ENCODE measurements at regions not wholly inside any gene's neighbourhood (a gene's known extent, or its start where the extent isn't known, plus 50 kb on each side); places are given as distances from the start of the nearest gene placed in this dataset.

GRCh38 chr3:30542897-30543296, 63.5 kb upstream of the TGFBR2 start:
- H3K27me3 ChIP-seq (ENCODE audit: control insufficient read depth, insufficient read depth, low read length), result no peaks in the 10 kb centered on the region
- H4K20me1 ChIP-seq (ENCODE audit: control insufficient read depth, extremely low read depth, insufficient read depth, low read length), result no peaks in the 10 kb centered on the region
- no peak overlapping the region for H2AFZ ChIP-seq (ENCODE audit: low read length)
- no peaks in the 10 kb centered on the region for H3K79me2 ChIP-seq (ENCODE audit: control insufficient read depth, insufficient read depth, low read length)
- H3K4me1 ChIP-seq (ENCODE audit: control insufficient read depth, extremely low read depth, insufficient read depth, low read length), result peaks cover 8% of the 10 kb centered on the region
- no peak overlapping the region for H3K9ac ChIP-seq (ENCODE audit: insufficient read depth, low read length)
- no peak overlapping the region for H3K27ac ChIP-seq (ENCODE audit: insufficient read depth, low read length)
- DNase-seq (ENCODE audit: low read depth in 2 of 2), result no peak
- H3K36me3 ChIP-seq (ENCODE audit: control insufficient read depth, insufficient read depth, low read length), result no peaks in the 10 kb centered on the region
- H3K9me3 ChIP-seq (ENCODE audit: control insufficient read depth, insufficient read depth, low read depth, low read length), result no peaks in the 10 kb centered on the region
- H3K4me3 ChIP-seq (replicated peaks in 1 of 4; ENCODE audit: control extremely low read depth in 1 of 4, insufficient read depth in 1 of 4, low read depth in 3 of 4, low read length in 4 of 4), result no peak overlapping the region
- no peak overlapping the region for H3K4me2 ChIP-seq (ENCODE audit: extremely low read depth, insufficient read depth, low read length)
- no peak for TF ChIP-seq CTCF (conservative IDR thresholded peaks at IDR 0.05 in 1 of 2, IDR thresholded peaks at IDR 0.05 in 1 of 2; ENCODE audit: low read depth in 1 of 2, low read length in 2 of 2)
- TF ChIP-seq EZH2 (IDR thresholded peaks at IDR 0.05; ENCODE audit: low read length, missing control alignments), result no peak

- Histone ChIP-seq H2AFZ (ENCODE audit: low read length) (no peak overlapping the region), H3K9me3 (ENCODE audit: control insufficient read depth, insufficient read depth, low read depth, low read length) (no peaks in the 10 kb centered on the region), H3K4me2 (ENCODE audit: extremely low read depth, insufficient read depth, low read length) (peak overlapping the region; percentile 27)
These were observed 61.6 kb upstream of the TGFBR2 start for GRCh38 chr3:30544812-30545211.

GRCh38 chr3:30546934-30547333, 59.5 kb upstream of the TGFBR2 start:
- H3K4me3 ChIP-seq (replicated peaks in 1 of 4; ENCODE audit: control extremely low read depth in 1 of 4, insufficient read depth in 1 of 4, low read depth in 3 of 4, low read length in 4 of 4), result no peak overlapping the region
- TF ChIP-seq CTCF (conservative IDR thresholded peaks at IDR 0.05 in 1 of 2, IDR thresholded peaks at IDR 0.05 in 1 of 2; ENCODE audit: low read depth in 1 of 2, low read length in 2 of 2), result no peak
- TF ChIP-seq EZH2 (IDR thresholded peaks at IDR 0.05; ENCODE audit: low read length, missing control alignments), result no peak
- no peak overlapping the region for H3K27ac ChIP-seq (ENCODE audit: insufficient read depth, low read length)
- no peak overlapping the region for H2AFZ ChIP-seq (ENCODE audit: low read length)
- H3K36me3 ChIP-seq (ENCODE audit: control insufficient read depth, insufficient read depth, low read length), result no peaks in the 10 kb centered on the region
- H3K79me2 ChIP-seq (ENCODE audit: control insufficient read depth, insufficient read depth, low read length), result no peaks in the 10 kb centered on the region
- no peaks in the 10 kb centered on the region for H4K20me1 ChIP-seq (ENCODE audit: control insufficient read depth, extremely low read depth, insufficient read depth, low read length)
- H3K9ac ChIP-seq (ENCODE audit: insufficient read depth, low read length), result no peak overlapping the region
- no peak overlapping the region for H3K4me2 ChIP-seq (ENCODE audit: extremely low read depth, insufficient read depth, low read length)
- no peaks in the 10 kb centered on the region for H3K27me3 ChIP-seq (ENCODE audit: control insufficient read depth, insufficient read depth, low read length)
- peaks cover 4% of the 10 kb centered on the region for H3K4me1 ChIP-seq (ENCODE audit: control insufficient read depth, extremely low read depth, insufficient read depth, low read length)
- no peak for DNase-seq (ENCODE audit: low read depth in 2 of 2)
- H3K9me3 ChIP-seq (ENCODE audit: control insufficient read depth, insufficient read depth, low read depth, low read length), result no peaks in the 10 kb centered on the region

More at GRCh38 chr3:30544812-30545211, 61.6 kb upstream of the TGFBR2 start:
- H3K36me3 ChIP-seq (ENCODE audit: control insufficient read depth, insufficient read depth, low read length), result no peaks in the 10 kb centered on the region
- H3K27ac ChIP-seq (ENCODE audit: insufficient read depth, low read length), result no peak overlapping the region
- DNase-seq (ENCODE audit: low read depth in 2 of 2), result peak; percentile 84 to 85
- peaks cover 4% of the 10 kb centered on the region for H3K4me1 ChIP-seq (ENCODE audit: control insufficient read depth, extremely low read depth, insufficient read depth, low read length)
- H3K4me3 ChIP-seq (replicated peaks in 1 of 4; ENCODE audit: control extremely low read depth in 1 of 4, insufficient read depth in 1 of 4, low read depth in 3 of 4, low read length in 4 of 4), result no peak overlapping the region
- H4K20me1 ChIP-seq (ENCODE audit: control insufficient read depth, extremely low read depth, insufficient read depth, low read length), result no peaks in the 10 kb centered on the region
- no peak overlapping the region for H3K9ac ChIP-seq (ENCODE audit: insufficient read depth, low read length)
- no peak for TF ChIP-seq CTCF (conservative IDR thresholded peaks at IDR 0.05 in 1 of 2, IDR thresholded peaks at IDR 0.05 in 1 of 2; ENCODE audit: low read depth in 1 of 2, low read length in 2 of 2)
- TF ChIP-seq EZH2 (IDR thresholded peaks at IDR 0.05; ENCODE audit: low read length, missing control alignments), result no peak
- H3K79me2 ChIP-seq (ENCODE audit: control insufficient read depth, insufficient read depth, low read length), result no peaks in the 10 kb centered on the region
- no peaks in the 10 kb centered on the region for H3K27me3 ChIP-seq (ENCODE audit: control insufficient read depth, insufficient read depth, low read length)

All from fibroblast of lung (primary cell).